Peyer's patch (tissue), 4 donors: ENCODE measurements at regions not wholly inside any gene's neighbourhood (a gene's known extent, or its start where the extent isn't known, plus 50 kb on each side); places are given as distances from the start of the nearest gene placed in this dataset.

Source experiments
- CTCF ChIP-seq, 6 experiments: fragments of 450-650 bp in 4 of 6; fragments of 200-600 bp in 2 of 6; sonication (generic) in 1 of 6; IDR thresholded peaks; one replicate each; pipeline ENCODE4 v1.5.1; 2017 to 2019; ENCODE audit warnings: antibody characterized with exemption in 6 of 6, mild to moderate bottlenecking in 3 of 6, moderate library complexity in 1 of 6
- POLR2A ChIP-seq, 2 donors: fragments of 450-650 bp; IDR thresholded peaks; one replicate each; pipeline ENCODE4 v1.5.1; 2017; ENCODE audit warnings: antibody characterized with exemption in 2 of 2, mild to moderate bottlenecking in 2 of 2, moderate library complexity in 2 of 2

GRCh38 chr10:78891741-78892140 lies 177.0 kb upstream of the ZMIZ1 start:
- TF ChIP-seq POLR2A (IDR thresholded peaks at IDR 0.05) (no peak), CTCF (IDR thresholded peaks at IDR 0.05) (no peak)
